H9 (cell line): ENCODE measurements at regions not wholly inside any gene's neighbourhood (a gene's known extent, or its start where the extent isn't known, plus 50 kb on each side); places are given as distances from the start of the nearest gene placed in this dataset.

Experiments used
- DNase-seq: peaks from one replicate; pipeline ENCODE4 v3.0.0-alpha.2; 2017
- H2AFZ ChIP-seq: one replicate; pipeline ENCODE4 v1.6.1; 2013; ENCODE audit warnings: mild to moderate bottlenecking, low read length, control low read depth, moderate library complexity
- H2AK5ac ChIP-seq: 2 replicates; pipeline ENCODE4 v1.6.1; 2013; ENCODE audit warnings: low read length, control low read depth, mixed read lengths; ENCODE audit not compliant: insufficient read length
- H2BK120ac ChIP-seq: one replicate; pipeline ENCODE4 v1.6.1; 2013; ENCODE audit warnings: low read depth, mild to moderate bottlenecking, low read length, control low read depth, inconsistent platforms; ENCODE audit not compliant: poor library complexity, severe bottlenecking
- H2BK12ac ChIP-seq: 2 replicates; pipeline ENCODE4 v1.6.1; 2013; ENCODE audit warnings: low read length, control low read depth, mixed read lengths, low read depth; ENCODE audit not compliant: insufficient read length
- H2BK15ac ChIP-seq: 2 replicates; pipeline ENCODE4 v1.6.1; 2013; ENCODE audit warnings: low read depth, low read length, control low read depth
- H2BK20ac ChIP-seq: one replicate; pipeline ENCODE4 v1.6.1; 2013; ENCODE audit warnings: low read depth, mild to moderate bottlenecking, low read length, control low read depth, inconsistent platforms; ENCODE audit not compliant: poor library complexity, severe bottlenecking
- H2BK5ac ChIP-seq: 2 replicates; pipeline ENCODE4 v1.6.1; 2013; ENCODE audit warnings: low read length, control low read depth, mixed read lengths; ENCODE audit not compliant: insufficient read length
- H3K14ac ChIP-seq: 2 replicates; pipeline ENCODE4 v1.6.1; 2013; ENCODE audit warnings: low read length, control low read depth; ENCODE audit not compliant: insufficient read depth
- H3K18ac ChIP-seq: 2 replicates; pipeline ENCODE4 v1.6.1; 2013; ENCODE audit warnings: low read depth, mild to moderate bottlenecking, mixed read lengths, low read length, control low read depth; ENCODE audit not compliant: insufficient read length
- H3K23ac ChIP-seq: 2 replicates; pipeline ENCODE4 v1.6.1; 2013; ENCODE audit warnings: low read length, control low read depth, mixed read lengths, low read depth; ENCODE audit not compliant: insufficient read length
- H3K23me2 ChIP-seq: 2 replicates; pipeline ENCODE4 v1.6.1; 2013; ENCODE audit warnings: low read depth, mild to moderate bottlenecking, mixed read lengths, low read length, control low read depth; ENCODE audit not compliant: insufficient read length, poor library complexity, severe bottlenecking
- H3K27ac ChIP-seq: 2 replicates; pipeline ENCODE4 v1.5.1; 2013; ENCODE audit warnings: low read length, control low read depth, mixed read lengths, low read depth; ENCODE audit not compliant: insufficient read length
- H3K27me3 ChIP-seq: 2 replicates; pipeline ENCODE4 v1.6.1; 2013; ENCODE audit warnings: low read length, control low read depth, inconsistent platforms; ENCODE audit not compliant: insufficient read depth
- H3K4ac ChIP-seq: 2 replicates; pipeline ENCODE4 v1.6.1; 2013; ENCODE audit warnings: low read depth, mild to moderate bottlenecking, control low read depth, inconsistent platforms, low read length, moderate library complexity
- H3K4me1 ChIP-seq: 2 replicates; pipeline ENCODE4 v1.6.1; 2013; ENCODE audit warnings: low read length, control low read depth, inconsistent platforms; ENCODE audit not compliant: insufficient read depth
- H3K4me2 ChIP-seq: 2 replicates; pipeline ENCODE4 v1.6.1; 2013; ENCODE audit warnings: low read length, control low read depth, mixed read lengths; ENCODE audit not compliant: insufficient read length, insufficient read depth
- H3K56ac ChIP-seq: 2 replicates; pipeline ENCODE4 v1.6.1; 2013; ENCODE audit warnings: low read depth, mild to moderate bottlenecking, mixed read lengths, low read length, control low read depth; ENCODE audit not compliant: insufficient read length
- H3K79me1 ChIP-seq: 2 replicates; pipeline ENCODE4 v1.6.1; 2013; ENCODE audit warnings: low read depth, mild to moderate bottlenecking, moderate library complexity, low read length, control low read depth, inconsistent platforms; ENCODE audit not compliant: insufficient read depth, poor library complexity, severe bottlenecking
- H3K79me2 ChIP-seq: 2 replicates; pipeline ENCODE4 v1.6.1; 2013; ENCODE audit warnings: low read length, control low read depth, inconsistent platforms; ENCODE audit not compliant: insufficient read depth
- H3K9ac ChIP-seq: 2 replicates; pipeline ENCODE4 v1.6.1; 2013; ENCODE audit warnings: low read length, control low read depth, mixed read lengths; ENCODE audit not compliant: insufficient read length; ENCODE audit errors: extremely low read depth
- H3K9me3 ChIP-seq: one replicate; pipeline ENCODE4 v1.6.1; 2013; ENCODE audit warnings: low read depth, low read length, inconsistent platforms; ENCODE audit not compliant: control insufficient read depth
- H3T11ph ChIP-seq: one replicate; pipeline ENCODE4 v1.6.1; 2013; ENCODE audit warnings: mild to moderate bottlenecking, low read length, control low read depth, inconsistent platforms
- H4K20me1 ChIP-seq: one replicate; pipeline ENCODE4 v1.6.1; 2013; ENCODE audit not compliant: control insufficient read depth, insufficient read length, insufficient read depth
- H4K5ac ChIP-seq: 2 replicates; pipeline ENCODE4 v1.6.1; 2013; ENCODE audit warnings: low read depth, mild to moderate bottlenecking, mixed read lengths, low read length, control low read depth; ENCODE audit not compliant: insufficient read length
- H4K8ac ChIP-seq: replicated peaks from 2 replicates; pipeline ENCODE4 v1.6.1; 2013; ENCODE audit warnings: low read length, control low read depth, mixed read lengths, low read depth; ENCODE audit not compliant: insufficient read length
- H4K91ac ChIP-seq: 2 replicates; pipeline ENCODE4 v1.6.1; 2013; ENCODE audit warnings: low read depth, mild to moderate bottlenecking, moderate library complexity, mixed read lengths, low read length, control low read depth; ENCODE audit not compliant: insufficient read length
- H3K27ac Mint-ChIP-seq, 3 experiments: 2 replicates in 2 of 3; 3 replicates in 1 of 3; pipeline ENCODE4 v1.8.0; 2020 to 2021; ENCODE audit warnings: mixed read lengths in 3 of 3, mild to moderate bottlenecking in 1 of 3, moderate library complexity in 1 of 3
- H3K27me3 Mint-ChIP-seq: 2 replicates; pipeline ENCODE4 v1.8.0; 2021; ENCODE audit warnings: low read depth, mild to moderate bottlenecking, moderate library complexity, mixed read lengths
- H3K36me3 Mint-ChIP-seq, 3 experiments: 2 replicates in 2 of 3; 3 replicates in 1 of 3; pipeline ENCODE4 v1.8.0; 2020 to 2021; ENCODE audit warnings: low read depth in 3 of 3, mixed read lengths in 3 of 3; ENCODE audit not compliant: insufficient read depth in 1 of 3
- H3K4me1 Mint-ChIP-seq, 2 experiments: 2 replicates each; pipeline ENCODE4 v1.8.0; 2020; ENCODE audit warnings: mixed read lengths in 2 of 2
- H3K4me3 Mint-ChIP-seq, 2 experiments: 2 replicates in 1 of 2; 3 replicates in 1 of 2; pipeline ENCODE4 v1.8.0; 2020 to 2021; ENCODE audit warnings: mild to moderate bottlenecking in 2 of 2, mixed read lengths in 2 of 2, moderate library complexity in 1 of 2
- H3K9me3 Mint-ChIP-seq, 2 experiments: 2 replicates in 1 of 2; 3 replicates in 1 of 2; pipeline ENCODE4 v1.8.0; 2020; ENCODE audit warnings: mild to moderate bottlenecking in 2 of 2, mixed read lengths in 2 of 2, moderate library complexity in 1 of 2
- WGBS: extraction: QIAGEN DNeasy Blood & Tissue Kit; methylation state at CpG from one replicate; pipeline ENCODE4 v1.1.7; 2013; ENCODE audit warnings: missing lambda C conversion rate, low lambda C conversion rate, mixed read lengths; ENCODE audit not compliant: insufficient read length; ENCODE audit errors: extremely low coverage; 5-methylcytosine and 5-hydroxymethylcytosine counted together
- TF ChIP-seq, protein P1 (sequence below): fragments of 200-600 bp; sonication (generic); conservative IDR thresholded peaks from 3 replicates; pipeline ENCODE4 v1.8.0; 2021; ENCODE audit warnings: antibody characterized with exemption, mild to moderate bottlenecking

DNA sequence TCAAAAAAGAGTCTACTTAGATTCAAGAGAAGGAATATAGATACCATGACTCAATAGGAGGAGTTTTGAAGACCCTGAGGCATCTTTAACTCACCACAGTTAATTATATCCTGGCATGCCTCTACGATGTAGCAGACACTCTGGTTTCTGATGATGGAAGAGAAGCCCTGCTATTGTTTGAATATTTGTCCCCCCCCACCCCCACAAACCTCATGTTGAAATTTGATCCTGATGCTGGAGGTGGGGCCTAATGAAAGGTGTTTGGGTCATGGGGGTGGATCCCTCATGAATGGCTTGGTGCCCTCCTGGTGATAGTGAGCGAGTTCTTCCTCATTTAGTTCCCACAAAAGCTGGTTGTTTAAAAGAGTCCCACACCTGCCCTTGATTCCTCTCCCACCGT, 147.9 kb upstream of the TBCA start:
- Histone ChIP-seq H3K4me2 (peak overlapping the region; percentile 6), H2BK5ac (no peak overlapping the region)

More for the DNA sequence above, 147.9 kb upstream of the TBCA start:
- Histone ChIP-seq H2BK20ac (no peak overlapping the region), H3K79me1 (no peaks in the 10 kb centered on the region), H3K4ac (no peak overlapping the region), H2BK120ac (no peak overlapping the region), H3T11ph (no peak overlapping the region), H2BK12ac (no peak overlapping the region), H3K14ac (no peak overlapping the region), H4K91ac (no peak overlapping the region), H3K79me2 (no peaks in the 10 kb centered on the region), H3K23me2 (no peaks in the 10 kb centered on the region), H2AK5ac (no peak overlapping the region), H3K27ac (no peak overlapping the region), H3K56ac (no peak overlapping the region), H2BK15ac (no peak overlapping the region), H3K9me3 (no peaks in the 10 kb centered on the region), H3K9ac (no peak overlapping the region), H4K8ac (no peak overlapping the region), H3K23ac (no peak overlapping the region), H3K18ac (no peak overlapping the region), H3K4me1 (peaks cover 3% of the 10 kb centered on the region; the same call in 1 of the 2 replicates), H3K27me3 (no peaks in the 10 kb centered on the region), H4K5ac (no peak overlapping the region), H2AFZ (no peak overlapping the region), H4K20me1 (no peaks in the 10 kb centered on the region)
- Mint-ChIP-seq H3K27ac (peak overlapping the region in 1 of 3 experiments; percentile 63; a peak in 1 of 7 replicates), H3K27me3 (peaks cover 39% of the 10 kb centered on the region), H3K36me3 (no peaks in the 10 kb centered on the region; a peak in 1 of 7 replicates), H3K4me1 (peaks cover 14 to 25% of the 10 kb centered on the region in 2 experiments), H3K4me3 (peak overlapping the region in 1 of 2 experiments; percentile 6; a peak in 1 of 5 replicates), H3K9me3 (no peaks in the 10 kb centered on the region)
- TF ChIP-seq, protein P1, sequence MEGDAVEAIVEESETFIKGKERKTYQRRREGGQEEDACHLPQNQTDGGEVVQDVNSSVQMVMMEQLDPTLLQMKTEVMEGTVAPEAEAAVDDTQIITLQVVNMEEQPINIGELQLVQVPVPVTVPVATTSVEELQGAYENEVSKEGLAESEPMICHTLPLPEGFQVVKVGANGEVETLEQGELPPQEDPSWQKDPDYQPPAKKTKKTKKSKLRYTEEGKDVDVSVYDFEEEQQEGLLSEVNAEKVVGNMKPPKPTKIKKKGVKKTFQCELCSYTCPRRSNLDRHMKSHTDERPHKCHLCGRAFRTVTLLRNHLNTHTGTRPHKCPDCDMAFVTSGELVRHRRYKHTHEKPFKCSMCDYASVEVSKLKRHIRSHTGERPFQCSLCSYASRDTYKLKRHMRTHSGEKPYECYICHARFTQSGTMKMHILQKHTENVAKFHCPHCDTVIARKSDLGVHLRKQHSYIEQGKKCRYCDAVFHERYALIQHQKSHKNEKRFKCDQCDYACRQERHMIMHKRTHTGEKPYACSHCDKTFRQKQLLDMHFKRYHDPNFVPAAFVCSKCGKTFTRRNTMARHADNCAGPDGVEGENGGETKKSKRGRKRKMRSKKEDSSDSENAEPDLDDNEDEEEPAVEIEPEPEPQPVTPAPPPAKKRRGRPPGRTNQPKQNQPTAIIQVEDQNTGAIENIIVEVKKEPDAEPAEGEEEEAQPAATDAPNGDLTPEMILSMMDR, result no peak
- no peak for DNase-seq
- WGBS, result no CpG with 5 or more reads among the region's 3 CpGs
